HUES48 (cell line): ENCODE measurements at regions not wholly inside any gene's neighbourhood (a gene's known extent, or its start where the extent isn't known, plus 50 kb on each side); places are given as distances from the start of the nearest gene placed in this dataset.

Experiments used
- H3K27ac ChIP-seq: one replicate; pipeline ENCODE4 v1.7.0; 2013; ENCODE audit warnings: low read depth, low read length, inconsistent platforms
- H3K27me3 ChIP-seq: 2 replicates; pipeline ENCODE4 v1.6.1; 2013; ENCODE audit warnings: mild to moderate bottlenecking, low read length; ENCODE audit not compliant: control insufficient read depth, insufficient read depth
- H3K36me3 ChIP-seq: 2 replicates; pipeline ENCODE4 v1.6.1; 2013; ENCODE audit warnings: low read length; ENCODE audit not compliant: control insufficient read depth, insufficient read depth
- H3K4me1 ChIP-seq: 2 replicates; pipeline ENCODE4 v1.6.1; 2013; ENCODE audit warnings: mild to moderate bottlenecking, low read length; ENCODE audit not compliant: control insufficient read depth, insufficient read depth
- H3K4me3 ChIP-seq: 2 replicates; pipeline ENCODE4 v1.5.1; 2013; ENCODE audit warnings: mild to moderate bottlenecking, low read depth, low read length
- H3K9ac ChIP-seq: 2 replicates; pipeline ENCODE4 v1.6.1; 2013; ENCODE audit warnings: mild to moderate bottlenecking, low read depth, low read length, moderate library complexity
- H3K9me3 ChIP-seq: 2 replicates; pipeline ENCODE4 v1.6.1; 2013; ENCODE audit warnings: low read length; ENCODE audit not compliant: control insufficient read depth, insufficient read depth

DNA sequence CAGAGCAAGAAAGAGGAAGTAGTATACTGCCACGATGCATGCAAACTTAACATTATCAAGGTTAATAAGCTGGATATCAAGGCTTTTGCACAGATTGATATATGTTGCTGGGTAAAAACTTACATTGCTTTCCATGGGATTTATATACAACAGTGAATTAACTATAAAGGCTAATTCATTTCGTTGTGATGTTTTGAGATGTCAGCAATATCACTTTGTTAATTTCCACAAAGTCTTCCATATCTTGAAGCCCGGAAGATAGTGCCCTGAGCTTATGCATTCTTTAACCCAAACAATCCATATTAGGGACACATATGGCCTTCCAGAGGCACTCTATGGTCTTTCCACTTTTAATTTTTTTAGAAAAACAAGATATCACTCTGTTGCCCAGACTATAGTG lies 603.5 kb downstream of the MAFB start:
- no peaks in the 10 kb centered on the region for H3K36me3 ChIP-seq
- no peak overlapping the region for H3K9ac ChIP-seq
- no peak overlapping the region for H3K27ac ChIP-seq
- H3K4me1 ChIP-seq: 0 out of 2 replicates have a peak, but pooled peaks cover 6% of the 10 kb centered on the region
- H3K9me3 ChIP-seq: no peaks in the 10 kb centered on the region
- H3K27me3 ChIP-seq: no peaks in the 10 kb centered on the region
- no peak overlapping the region for H3K4me3 ChIP-seq

DNA sequence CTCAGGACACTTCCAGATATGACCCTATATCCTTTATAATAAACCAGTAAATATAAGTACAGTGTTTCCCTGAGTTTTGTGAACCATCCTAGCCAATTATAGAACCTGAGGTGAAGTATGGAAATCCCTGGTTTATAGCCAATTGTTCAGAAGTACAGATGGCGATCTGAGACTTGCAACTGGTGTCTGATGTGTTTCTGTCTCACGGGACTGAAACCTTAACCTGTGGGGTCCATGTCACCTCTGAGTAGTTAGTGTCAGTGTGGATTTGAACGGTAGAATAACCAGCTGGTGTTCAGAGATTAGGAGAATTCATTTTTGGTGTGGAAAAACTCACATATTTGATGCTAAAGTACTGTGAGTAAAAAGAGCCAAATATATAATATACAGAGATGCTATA lies 606.6 kb downstream of the MAFB start:
- Histone ChIP-seq H3K4me1 (peaks cover 10% of the 10 kb centered on the region; the same call in 1 of the 2 replicates), H3K9me3 (no peaks in the 10 kb centered on the region), H3K27me3 (no peaks in the 10 kb centered on the region), H3K36me3 (no peaks in the 10 kb centered on the region), H3K4me3 (no peak overlapping the region), H3K9ac (no peak overlapping the region), H3K27ac (no peak overlapping the region)

DNA sequence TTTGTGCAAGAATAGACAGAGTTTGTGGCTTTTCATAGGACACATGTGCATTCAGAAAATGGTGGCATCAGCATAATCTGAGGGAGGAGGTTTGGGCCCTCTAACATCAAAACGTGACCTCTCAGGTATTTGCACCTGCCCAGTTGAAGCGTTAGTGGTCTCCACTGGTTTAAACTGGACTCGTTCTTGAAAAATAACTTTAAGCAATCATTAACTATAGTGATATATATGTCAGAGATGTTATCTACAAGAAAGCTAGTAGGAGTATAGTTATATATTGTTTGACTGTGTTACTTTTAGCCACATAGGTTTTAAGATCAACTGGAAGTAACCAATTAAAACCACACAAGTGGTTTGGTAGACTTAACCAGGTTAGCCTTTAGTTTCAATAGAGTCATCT lies 607.4 kb downstream of the MAFB start:
- Histone ChIP-seq H3K36me3 (no peaks in the 10 kb centered on the region), H3K27me3 (no peaks in the 10 kb centered on the region), H3K9ac (no peak overlapping the region), H3K27ac (no peak overlapping the region), H3K9me3 (no peaks in the 10 kb centered on the region), H3K4me3 (no peak overlapping the region), H3K4me1 (peaks cover 10% of the 10 kb centered on the region; the same call in 1 of the 2 replicates)

DNA sequence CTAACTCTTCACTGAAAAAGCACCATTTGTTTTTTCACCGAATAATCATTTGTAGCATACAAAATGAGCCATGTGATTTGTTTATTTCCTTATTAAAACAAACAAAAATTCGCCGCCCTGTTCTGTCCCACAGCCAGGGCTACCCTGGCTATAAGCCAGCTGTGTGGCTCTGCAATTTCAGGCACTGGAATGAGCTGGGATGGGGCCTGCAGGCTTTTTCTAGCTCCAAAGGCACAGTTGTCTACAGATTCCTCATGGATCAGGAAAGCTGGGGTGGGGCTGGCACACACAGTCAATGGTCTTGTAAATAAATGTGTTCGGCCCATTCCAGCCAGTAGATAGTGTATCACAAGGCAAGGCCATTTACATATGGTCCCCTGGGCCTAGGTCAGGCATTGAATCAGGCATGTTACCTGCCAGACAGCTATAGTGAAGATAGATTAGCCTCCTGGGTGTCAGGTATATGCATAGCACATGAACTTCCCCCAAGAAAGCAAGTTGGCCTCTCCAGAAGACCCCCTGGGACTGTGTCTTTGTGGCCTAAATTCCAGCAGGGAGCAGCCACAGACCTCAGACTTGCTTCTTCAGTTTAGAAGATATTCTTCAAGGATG lies 608.9 kb downstream of the MAFB start:
- H3K27me3 ChIP-seq: no peaks in the 10 kb centered on the region
- peaks cover 10% of the 10 kb centered on the region; the same call in 1 of the 2 replicates for H3K4me1 ChIP-seq
- no peak overlapping the region for H3K27ac ChIP-seq
- no peak overlapping the region for H3K9ac ChIP-seq
- H3K9me3 ChIP-seq: no peaks in the 10 kb centered on the region
- no peak overlapping the region for H3K4me3 ChIP-seq
- H3K36me3 ChIP-seq: no peaks in the 10 kb centered on the region

DNA sequence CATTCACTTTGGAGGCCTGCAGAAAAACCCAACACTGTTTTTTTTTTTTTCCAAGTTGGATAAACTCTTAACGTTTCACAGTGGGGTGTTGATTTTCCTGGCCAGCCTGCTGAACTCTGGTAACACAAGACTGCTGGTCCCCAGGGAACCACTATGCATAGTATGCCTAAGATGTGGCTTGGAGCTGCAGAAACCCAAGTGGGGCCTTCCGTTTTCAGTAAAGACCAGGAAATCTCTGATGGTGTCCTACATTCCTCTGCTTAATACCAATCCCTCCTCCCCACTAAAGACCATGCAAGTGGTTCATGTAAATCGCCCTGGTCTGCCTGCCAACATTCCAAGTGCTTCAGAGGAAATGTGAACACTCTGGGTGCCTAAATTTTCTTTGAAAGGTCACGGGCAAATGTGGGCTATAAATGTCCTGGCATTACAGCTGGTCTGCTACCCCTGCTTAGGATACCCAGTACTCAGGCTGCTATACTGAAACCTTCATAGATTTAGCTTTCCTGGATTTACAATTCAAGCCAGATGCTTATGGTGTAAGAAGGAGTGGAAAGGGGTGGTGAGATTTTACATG lies 615.4 kb downstream of the MAFB start:
- Histone ChIP-seq H3K27me3 (no peaks in the 10 kb centered on the region), H3K27ac (peak overlapping the region; percentile 86), H3K9ac (no peak overlapping the region), H3K9me3 (no peaks in the 10 kb centered on the region), H3K4me1 (peaks cover 21% of the 10 kb centered on the region), H3K36me3 (no peaks in the 10 kb centered on the region), H3K4me3 (0 out of 2 replicates have a peak overlapping the region, but pooled peaks have one; percentile 27)

DNA sequence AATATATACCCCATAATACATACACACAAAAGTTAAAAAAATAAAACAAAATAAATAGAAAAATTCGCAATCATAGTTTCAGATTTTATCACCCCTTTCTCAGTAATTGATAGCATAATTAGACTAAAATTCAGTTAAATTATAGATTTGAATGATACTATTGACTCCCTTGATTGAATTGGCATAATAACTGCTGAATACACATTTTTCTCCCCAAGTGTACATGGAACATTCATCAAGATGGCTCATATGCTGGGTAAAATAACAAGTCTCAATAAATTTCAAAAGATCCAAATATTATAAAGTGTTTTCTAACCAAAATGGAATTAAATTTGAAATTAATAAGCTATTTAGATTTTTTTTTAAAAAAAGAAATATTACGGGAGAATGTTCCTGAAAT lies 616.1 kb downstream of the MAFB start:
- Histone ChIP-seq H3K9ac (no peak overlapping the region), H3K9me3 (no peaks in the 10 kb centered on the region), H3K27ac (peak overlapping the region; percentile 86), H3K4me1 (peaks cover 21% of the 10 kb centered on the region), H3K36me3 (no peaks in the 10 kb centered on the region), H3K27me3 (no peaks in the 10 kb centered on the region), H3K4me3 (no peak overlapping the region)

DNA sequence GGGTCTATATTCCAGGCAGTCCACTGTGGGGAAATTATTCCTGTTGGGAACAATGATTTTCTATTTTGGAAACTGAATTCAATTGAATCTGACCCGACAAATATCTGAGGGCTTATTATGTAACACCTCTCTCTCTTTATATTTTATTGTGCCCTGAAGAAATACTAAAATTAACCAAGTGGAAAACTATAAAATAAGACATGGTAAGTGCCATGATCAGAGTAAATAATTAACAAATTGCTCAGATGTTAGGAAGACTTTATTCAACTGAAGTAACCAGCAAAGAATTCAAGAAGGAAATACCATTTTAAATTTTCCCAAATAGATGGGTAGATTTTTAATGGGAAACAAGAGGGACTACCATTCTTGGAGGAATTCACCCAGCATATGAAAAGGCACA lies 632.9 kb downstream of the MAFB start:
- H3K36me3 ChIP-seq: no peaks in the 10 kb centered on the region
- peaks cover 10% of the 10 kb centered on the region for H3K9me3 ChIP-seq
- no peaks in the 10 kb centered on the region for H3K27me3 ChIP-seq
- no peaks in the 10 kb centered on the region for H3K4me1 ChIP-seq
- no peak overlapping the region for H3K4me3 ChIP-seq
- no peak overlapping the region for H3K27ac ChIP-seq
- no peak overlapping the region for H3K9ac ChIP-seq

DNA sequence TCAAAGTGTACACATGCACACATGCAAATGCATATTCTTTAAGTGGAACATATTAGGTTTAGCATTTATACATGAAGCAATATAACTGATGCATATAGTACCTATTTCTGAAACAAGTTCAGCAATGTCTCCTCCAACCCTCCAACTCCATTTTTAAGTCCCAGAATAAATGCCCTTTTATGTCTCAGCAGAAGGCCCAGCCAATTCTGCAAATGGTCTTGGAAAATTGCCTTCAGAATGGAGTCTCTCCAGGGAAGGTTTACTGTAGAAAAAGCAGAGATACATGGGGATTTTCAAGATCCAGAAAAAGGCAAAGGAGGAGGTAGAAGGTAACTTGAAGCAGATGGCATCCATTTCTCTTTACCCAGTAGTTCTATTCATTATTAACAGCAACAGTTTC lies 633.3 kb downstream of the MAFB start:
- H3K36me3 ChIP-seq: no peaks in the 10 kb centered on the region
- H3K9ac ChIP-seq: no peak overlapping the region
- H3K27me3 ChIP-seq: no peaks in the 10 kb centered on the region
- no peak overlapping the region for H3K4me3 ChIP-seq
- H3K9me3 ChIP-seq: peaks cover 5% of the 10 kb centered on the region; the same call in 1 of the 2 replicates
- no peaks in the 10 kb centered on the region for H3K4me1 ChIP-seq
- H3K27ac ChIP-seq: no peak overlapping the region

DNA sequence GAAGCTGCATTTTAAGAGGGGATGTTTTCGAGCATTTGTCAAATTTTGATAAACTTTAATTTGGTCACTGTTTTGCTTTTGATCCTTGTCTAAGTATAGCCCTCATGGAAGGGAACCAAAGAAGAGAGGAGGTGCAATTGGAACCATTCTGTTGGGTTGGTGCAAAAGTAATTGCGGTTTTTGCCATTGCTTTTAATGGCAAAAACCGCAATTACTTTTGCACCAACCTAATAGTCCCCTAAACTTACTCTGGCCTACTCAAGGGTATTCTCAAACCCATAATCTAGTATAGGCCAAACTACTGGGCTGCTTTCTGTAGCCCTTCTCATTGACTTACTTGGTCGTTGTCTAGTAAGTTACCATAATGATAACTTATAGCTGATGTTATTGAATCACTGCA lies 634.7 kb downstream of the MAFB start:
- no peaks in the 10 kb centered on the region for H3K36me3 ChIP-seq
- no peaks in the 10 kb centered on the region for H3K27me3 ChIP-seq
- H3K4me1 ChIP-seq: no peaks in the 10 kb centered on the region
- H3K4me3 ChIP-seq: no peak overlapping the region
- no peaks in the 10 kb centered on the region for H3K9me3 ChIP-seq
- no peak overlapping the region for H3K9ac ChIP-seq
- no peak overlapping the region for H3K27ac ChIP-seq

DNA sequence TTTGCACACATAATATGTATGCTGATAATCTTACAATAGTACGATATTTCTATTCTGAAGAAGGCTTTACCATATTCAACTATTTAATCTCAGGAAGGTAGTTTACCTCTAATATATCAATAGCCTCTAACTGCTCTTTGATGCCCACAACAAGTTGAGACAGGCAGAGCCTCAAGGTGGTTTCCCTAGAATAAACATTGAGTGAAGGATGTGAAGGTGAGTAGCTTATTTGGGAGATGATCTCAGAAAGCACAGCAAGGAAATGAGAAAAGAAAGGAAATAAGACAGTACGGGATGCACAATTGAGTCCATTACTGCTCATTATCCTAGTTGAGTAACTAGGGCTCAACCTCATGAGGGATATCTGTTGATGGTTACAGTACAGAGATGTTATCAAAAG lies 638.4 kb downstream of the MAFB start:
- no peaks in the 10 kb centered on the region for H3K27me3 ChIP-seq

DNA sequence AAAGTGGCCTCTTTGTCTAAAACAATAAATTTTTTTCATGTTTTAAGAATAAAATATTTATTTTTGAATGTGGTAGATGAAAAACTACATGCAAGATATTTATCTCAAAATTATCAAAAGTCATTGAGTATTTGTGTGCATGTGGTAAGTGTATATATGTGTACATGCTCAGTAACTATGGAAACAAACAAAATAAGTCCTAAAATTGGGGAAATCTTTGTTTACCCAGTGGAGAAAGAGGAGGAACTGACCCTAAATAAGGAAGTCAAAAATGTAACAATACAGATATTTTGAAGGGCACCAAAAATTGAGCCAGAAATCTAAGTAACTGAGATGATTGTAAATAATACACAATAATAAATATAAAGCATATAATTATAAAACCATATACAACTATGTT lies 639.2 kb downstream of the MAFB start:
- no peaks in the 10 kb centered on the region for H3K27me3 ChIP-seq
- no peak overlapping the region for H3K27ac ChIP-seq
- no peaks in the 10 kb centered on the region for H3K4me1 ChIP-seq
- no peaks in the 10 kb centered on the region for H3K36me3 ChIP-seq
- no peak overlapping the region for H3K9ac ChIP-seq
- H3K9me3 ChIP-seq: no peaks in the 10 kb centered on the region
- H3K4me3 ChIP-seq: no peak overlapping the region

More for the DNA sequence above, 638.4 kb downstream of the MAFB start:
- no peaks in the 10 kb centered on the region for H3K9me3 ChIP-seq
- H3K4me3 ChIP-seq: no peak overlapping the region
- H3K4me1 ChIP-seq: no peaks in the 10 kb centered on the region
- H3K36me3 ChIP-seq: no peaks in the 10 kb centered on the region
- H3K9ac ChIP-seq: no peak overlapping the region
- H3K27ac ChIP-seq: no peak overlapping the region
